K562 (cell line): ENCODE measurements at regions not wholly inside any gene's neighbourhood (a gene's known extent, or its start where the extent isn't known, plus 50 kb on each side); places are given as distances from the start of the nearest gene placed in this dataset.

Experiments used
- BCOR ChIP-seq: fragments of 450-650 bp; IDR thresholded peaks from 2 replicates; pipeline ENCODE4 v1.6.1; 2016
- CTBP1 ChIP-seq: fragments of 450-650 bp; IDR thresholded peaks from 2 replicates; pipeline ENCODE4 v1.6.1; 2016; ENCODE audit warnings: borderline replicate concordance
- HDGF ChIP-seq: fragments of 450-650 bp; IDR thresholded peaks from 2 replicates; pipeline ENCODE4 v1.6.1; 2016
- KLF10 ChIP-seq: fragments of 250-450 bp; sonication (Bioruptor Pico); IDR thresholded peaks from 2 replicates; pipeline ENCODE4 v1.6.1; 2021; ENCODE audit warnings: matching md5 sums
- MEF2D ChIP-seq: conservative IDR thresholded peaks from 2 replicates; pipeline ENCODE4 v1.6.1; 2016; ENCODE audit warnings: low read depth, missing genetic modification characterization, missing compliant biosample characterization
- TAF15 ChIP-seq: fragments of 200-400 bp; formaldehyde crosslinking; IDR thresholded peaks from 2 replicates; pipeline ENCODE4 v1.6.1; 2017; ENCODE audit warnings: mild to moderate bottlenecking, low read depth, low read length, moderate library complexity
- XRCC4 ChIP-seq: IDR thresholded peaks from one replicate; pipeline ENCODE4 v1.6.1; 2011; ENCODE audit not compliant: insufficient read depth, insufficient read length; ENCODE audit errors: extremely low read depth
- XRCC5 ChIP-seq: fragments of 200-400 bp; formaldehyde crosslinking; IDR thresholded peaks from 2 replicates; pipeline ENCODE4 v1.6.1; 2017; ENCODE audit warnings: low read depth, mild to moderate bottlenecking, low read length
- ZKSCAN1 ChIP-seq: fragments of 150-350 bp; IDR thresholded peaks from 2 replicates; pipeline ENCODE4 v1.6.1; 2016; ENCODE audit warnings: low read depth, low read length
- TF ChIP-seq, protein P1 (sequence below): IDR thresholded peaks from 2 replicates; pipeline ENCODE4 v1.6.1; 2011; ENCODE audit warnings: borderline replicate concordance, low read depth, mild to moderate bottlenecking, moderate library complexity, low read length; ENCODE audit not compliant: insufficient read depth, poor library complexity, severe bottlenecking
- TF ChIP-seq, protein P2 (sequence below): sonication (generic); formaldehyde crosslinking; IDR thresholded peaks from 2 replicates; pipeline ENCODE4 v1.8.1; 2022; ENCODE audit warnings: missing genetic modification reagents
- TF ChIP-seq, protein P3 (sequence below): sonication (generic); formaldehyde crosslinking; IDR thresholded peaks from 2 replicates; pipeline ENCODE4 v1.8.1; 2023; ENCODE audit warnings: mild to moderate bottlenecking, missing genetic modification reagents

- TF ChIP-seq, protein P1, sequence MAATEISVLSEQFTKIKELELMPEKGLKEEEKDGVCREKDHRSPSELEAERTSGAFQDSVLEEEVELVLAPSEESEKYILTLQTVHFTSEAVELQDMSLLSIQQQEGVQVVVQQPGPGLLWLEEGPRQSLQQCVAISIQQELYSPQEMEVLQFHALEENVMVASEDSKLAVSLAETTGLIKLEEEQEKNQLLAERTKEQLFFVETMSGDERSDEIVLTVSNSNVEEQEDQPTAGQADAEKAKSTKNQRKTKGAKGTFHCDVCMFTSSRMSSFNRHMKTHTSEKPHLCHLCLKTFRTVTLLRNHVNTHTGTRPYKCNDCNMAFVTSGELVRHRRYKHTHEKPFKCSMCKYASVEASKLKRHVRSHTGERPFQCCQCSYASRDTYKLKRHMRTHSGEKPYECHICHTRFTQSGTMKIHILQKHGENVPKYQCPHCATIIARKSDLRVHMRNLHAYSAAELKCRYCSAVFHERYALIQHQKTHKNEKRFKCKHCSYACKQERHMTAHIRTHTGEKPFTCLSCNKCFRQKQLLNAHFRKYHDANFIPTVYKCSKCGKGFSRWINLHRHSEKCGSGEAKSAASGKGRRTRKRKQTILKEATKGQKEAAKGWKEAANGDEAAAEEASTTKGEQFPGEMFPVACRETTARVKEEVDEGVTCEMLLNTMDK: no peak
- no peak for TF ChIP-seq ZKSCAN1
- no peak for TF ChIP-seq HDGF
- TF ChIP-seq XRCC5: no peak
- no peak for TF ChIP-seq BCOR
- no peak for TF ChIP-seq CTBP1
- TF ChIP-seq KLF10: no peak
- TF ChIP-seq, protein P2, sequence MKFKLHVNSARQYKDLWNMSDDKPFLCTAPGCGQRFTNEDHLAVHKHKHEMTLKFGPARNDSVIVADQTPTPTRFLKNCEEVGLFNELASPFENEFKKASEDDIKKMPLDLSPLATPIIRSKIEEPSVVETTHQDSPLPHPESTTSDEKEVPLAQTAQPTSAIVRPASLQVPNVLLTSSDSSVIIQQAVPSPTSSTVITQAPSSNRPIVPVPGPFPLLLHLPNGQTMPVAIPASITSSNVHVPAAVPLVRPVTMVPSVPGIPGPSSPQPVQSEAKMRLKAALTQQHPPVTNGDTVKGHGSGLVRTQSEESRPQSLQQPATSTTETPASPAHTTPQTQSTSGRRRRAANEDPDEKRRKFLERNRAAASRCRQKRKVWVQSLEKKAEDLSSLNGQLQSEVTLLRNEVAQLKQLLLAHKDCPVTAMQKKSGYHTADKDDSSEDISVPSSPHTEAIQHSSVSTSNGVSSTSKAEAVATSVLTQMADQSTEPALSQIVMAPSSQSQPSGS (CRISPR knock-in tag): no peak
- no peak for TF ChIP-seq TAF15
- no peak for TF ChIP-seq XRCC4
- TF ChIP-seq MEF2D: no peak
- TF ChIP-seq, protein P3, sequence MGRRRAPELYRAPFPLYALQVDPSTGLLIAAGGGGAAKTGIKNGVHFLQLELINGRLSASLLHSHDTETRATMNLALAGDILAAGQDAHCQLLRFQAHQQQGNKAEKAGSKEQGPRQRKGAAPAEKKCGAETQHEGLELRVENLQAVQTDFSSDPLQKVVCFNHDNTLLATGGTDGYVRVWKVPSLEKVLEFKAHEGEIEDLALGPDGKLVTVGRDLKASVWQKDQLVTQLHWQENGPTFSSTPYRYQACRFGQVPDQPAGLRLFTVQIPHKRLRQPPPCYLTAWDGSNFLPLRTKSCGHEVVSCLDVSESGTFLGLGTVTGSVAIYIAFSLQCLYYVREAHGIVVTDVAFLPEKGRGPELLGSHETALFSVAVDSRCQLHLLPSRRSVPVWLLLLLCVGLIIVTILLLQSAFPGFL (CRISPR knock-in tag): no peak
Observed at GRCh38 chr9:19587678-19588077, 178.9 kb downstream of the ACER2 start (continued).
